ENCODE measurements at regions not wholly inside any gene's neighbourhood (a gene's known extent, or its start where the extent isn't known, plus 50 kb on each side); places are given as distances from the start of the nearest gene placed in this dataset.

- no peak for TF ChIP-seq ZFP3 (CRISPR knock-in tag; IDR thresholded peaks at IDR 0.05)
- TF ChIP-seq ISL1 (CRISPR knock-in tag; IDR thresholded peaks at IDR 0.05): no peak
- TF ChIP-seq PATZ1 (CRISPR knock-in tag; IDR thresholded peaks at IDR 0.05; ENCODE audit: borderline replicate concordance): no peak
- ATAC-seq: no peak
Observed at GRCh38 chr22:47382164-47382890, 619.9 kb downstream of the TBC1D22A start.

GRCh38 chr22:47381240-47381639 is 618.8 kb downstream of the TBC1D22A start:
- no peak for TF ChIP-seq ARNTL (CRISPR knock-in tag; IDR thresholded peaks at IDR 0.05; ENCODE audit: borderline replicate concordance, low read depth)
- no peak for TF ChIP-seq RARB (CRISPR knock-in tag; IDR thresholded peaks at IDR 0.05)
- no peak for TF ChIP-seq PPARA (CRISPR knock-in tag; IDR thresholded peaks at IDR 0.05; ENCODE audit: borderline replicate concordance)
- no peak for TF ChIP-seq ZC3H10 (CRISPR knock-in tag; IDR thresholded peaks at IDR 0.05)
- TF ChIP-seq PATZ1 (CRISPR knock-in tag; IDR thresholded peaks at IDR 0.05; ENCODE audit: borderline replicate concordance): no peak
- no peak for TF ChIP-seq ESRRG (CRISPR knock-in tag; IDR thresholded peaks at IDR 0.05)
- TF ChIP-seq, protein P1, sequence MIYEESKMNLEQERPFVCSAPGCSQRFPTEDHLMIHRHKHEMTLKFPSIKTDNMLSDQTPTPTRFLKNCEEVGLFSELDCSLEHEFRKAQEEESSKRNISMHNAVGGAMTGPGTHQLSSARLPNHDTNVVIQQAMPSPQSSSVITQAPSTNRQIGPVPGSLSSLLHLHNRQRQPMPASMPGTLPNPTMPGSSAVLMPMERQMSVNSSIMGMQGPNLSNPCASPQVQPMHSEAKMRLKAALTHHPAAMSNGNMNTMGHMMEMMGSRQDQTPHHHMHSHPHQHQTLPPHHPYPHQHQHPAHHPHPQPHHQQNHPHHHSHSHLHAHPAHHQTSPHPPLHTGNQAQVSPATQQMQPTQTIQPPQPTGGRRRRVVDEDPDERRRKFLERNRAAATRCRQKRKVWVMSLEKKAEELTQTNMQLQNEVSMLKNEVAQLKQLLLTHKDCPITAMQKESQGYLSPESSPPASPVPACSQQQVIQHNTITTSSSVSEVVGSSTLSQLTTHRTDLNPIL (CRISPR knock-in tag; IDR thresholded peaks at IDR 0.05; ENCODE audit: low read depth): no peak
- TF ChIP-seq CSDC2 (CRISPR knock-in tag; IDR thresholded peaks at IDR 0.05): no peak
- TF ChIP-seq OSR1 (CRISPR knock-in tag; IDR thresholded peaks at IDR 0.05): no peak
- TF ChIP-seq ZFP3 (CRISPR knock-in tag; IDR thresholded peaks at IDR 0.05): no peak
- TF ChIP-seq ISL1 (CRISPR knock-in tag; IDR thresholded peaks at IDR 0.05): no peak
- TF ChIP-seq GLIS3 (CRISPR knock-in tag; IDR thresholded peaks at IDR 0.05): no peak
- no peak for TF ChIP-seq ZFP30 (CRISPR knock-in tag; IDR thresholded peaks at IDR 0.05)
- TF ChIP-seq TCF4 (CRISPR knock-in tag; IDR thresholded peaks at IDR 0.05; ENCODE audit: borderline replicate concordance): no peak
- no peak for TF ChIP-seq TOX (CRISPR knock-in tag; IDR thresholded peaks at IDR 0.05; ENCODE audit: borderline replicate concordance)
- no peak for TF ChIP-seq ZNF565 (CRISPR knock-in tag; conservative IDR thresholded peaks at IDR 0.05; ENCODE audit: low read depth)
- no peak for TF ChIP-seq BACH2 (CRISPR knock-in tag; IDR thresholded peaks at IDR 0.05; ENCODE audit: borderline replicate concordance)
- TF ChIP-seq SNAI2 (CRISPR knock-in tag; IDR thresholded peaks at IDR 0.05): no peak
- no peak for ATAC-seq

- TF ChIP-seq BACH2 (CRISPR knock-in tag; IDR thresholded peaks at IDR 0.05; ENCODE audit: borderline replicate concordance) (no peak), TSHZ2 (CRISPR knock-in tag; IDR thresholded peaks at IDR 0.05) (no peak), ARNTL (CRISPR knock-in tag; IDR thresholded peaks at IDR 0.05; ENCODE audit: borderline replicate concordance, low read depth) (no peak), PATZ1 (CRISPR knock-in tag; IDR thresholded peaks at IDR 0.05; ENCODE audit: borderline replicate concordance) (no peak), RARB (CRISPR knock-in tag; IDR thresholded peaks at IDR 0.05) (no peak), ZFP3 (CRISPR knock-in tag; IDR thresholded peaks at IDR 0.05) (no peak), ZNF8 (CRISPR knock-in tag; IDR thresholded peaks at IDR 0.05) (no peak)
- no peak for ATAC-seq
Observed at GRCh38 chr22:47380692-47381091, 618.2 kb downstream of the TBC1D22A start.

Data from SK-N-SH treated with all-trans-retinoic acid at 6 μM for 48 hours (cell line).